Calu3 (cell line): ENCODE measurements at regions not wholly inside any gene's neighbourhood (a gene's known extent, or its start where the extent isn't known, plus 50 kb on each side); places are given as distances from the start of the nearest gene placed in this dataset.

Source experiments
- BruUV-seq: library from RNA; stranded (reverse); fragments of 400-500 nt; replicated peaks from 2 replicates; lab custom pipeline; 2021; lab: Mats Ljungman, UMichigan
- CTCF ChIA-PET: fragments of 300-600 bp; sonication (Branson Sonifier 250); formaldehyde crosslinking; loops from one replicate; lab custom pipeline; 2022; ENCODE audit warnings: antibody characterized with exemption; lab: Charles Lee
- DNase-seq: peaks from one replicate; pipeline ENCODE4 v3.0.0; 2022
- H3K27ac Mint-ChIP-seq: one replicate; pipeline ENCODE4 v1.8.0; 2022; ENCODE audit warnings: mixed read lengths; ENCODE audit not compliant: unreplicated experiment
- H3K27me3 Mint-ChIP-seq: one replicate; pipeline ENCODE4 v1.8.0; 2022; ENCODE audit warnings: mixed read lengths; ENCODE audit not compliant: unreplicated experiment
- H3K36me3 Mint-ChIP-seq: one replicate; pipeline ENCODE4 v1.8.0; 2022; ENCODE audit warnings: mild to moderate bottlenecking, moderate library complexity, mixed read lengths; ENCODE audit not compliant: insufficient read depth, unreplicated experiment
- H3K4me1 Mint-ChIP-seq: one replicate; pipeline ENCODE4 v1.8.0; 2022; ENCODE audit warnings: mild to moderate bottlenecking, low read depth, mixed read lengths; ENCODE audit not compliant: unreplicated experiment
- H3K4me3 Mint-ChIP-seq: one replicate; pipeline ENCODE4 v1.8.0; 2022; ENCODE audit warnings: mild to moderate bottlenecking, low read depth, moderate library complexity, mixed read lengths; ENCODE audit not compliant: unreplicated experiment
- H3K9me3 Mint-ChIP-seq: one replicate; pipeline ENCODE4 v1.8.0; 2022; ENCODE audit warnings: low read depth, mixed read lengths; ENCODE audit not compliant: unreplicated experiment
- intact Hi-C: fragments of 100-400 bp; cut with micrococcal nuclease; formaldehyde crosslinking; loops from one replicate; pipeline ENCODE4 v1.10.0; 2022; ENCODE audit not compliant: unreplicated experiment
- TF ChIP-seq, protein P1 (sequence below): fragments of 200-600 bp; IDR thresholded peaks from one replicate; pipeline ENCODE4 v1.8.0; 2022; ENCODE audit warnings: antibody characterized with exemption; ENCODE audit not compliant: unreplicated experiment

DNA sequence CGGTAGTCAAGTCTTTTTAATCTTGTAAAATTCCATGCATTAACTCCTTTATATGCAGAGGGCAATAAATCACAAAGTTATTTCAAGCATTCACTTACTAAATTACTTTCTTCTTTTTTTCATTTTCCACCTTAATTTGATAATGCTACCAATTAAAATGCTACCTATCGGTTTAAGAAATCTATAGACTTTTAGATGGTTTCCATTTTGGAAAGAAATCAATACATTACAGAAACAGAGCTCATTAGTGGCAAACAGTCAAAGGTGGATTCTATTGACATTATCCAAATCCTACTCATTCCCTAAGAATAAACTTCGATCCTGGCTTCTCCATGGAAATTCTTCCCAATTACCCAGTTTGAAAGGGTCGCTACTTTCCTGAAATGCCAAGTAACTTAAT is 176.5 kb downstream of the MREG start:
- BruUV-seq: no TSS peak
- intact Hi-C loops: loop anchor here (10.0 kb wide), 1 partner anchor 302 kb away; no protein-coding TSS in a partner anchor
- peaks cover 27% of the 10 kb centered on the region for H3K4me1 Mint-ChIP-seq
- H3K4me3 Mint-ChIP-seq: no peak overlapping the region
- H3K27ac Mint-ChIP-seq: no peak overlapping the region
- H3K36me3 Mint-ChIP-seq: peaks cover 2% of the 10 kb centered on the region
- no peaks in the 10 kb centered on the region for H3K27me3 Mint-ChIP-seq
- no peaks in the 10 kb centered on the region for H3K9me3 Mint-ChIP-seq
- TF ChIP-seq, protein P1, sequence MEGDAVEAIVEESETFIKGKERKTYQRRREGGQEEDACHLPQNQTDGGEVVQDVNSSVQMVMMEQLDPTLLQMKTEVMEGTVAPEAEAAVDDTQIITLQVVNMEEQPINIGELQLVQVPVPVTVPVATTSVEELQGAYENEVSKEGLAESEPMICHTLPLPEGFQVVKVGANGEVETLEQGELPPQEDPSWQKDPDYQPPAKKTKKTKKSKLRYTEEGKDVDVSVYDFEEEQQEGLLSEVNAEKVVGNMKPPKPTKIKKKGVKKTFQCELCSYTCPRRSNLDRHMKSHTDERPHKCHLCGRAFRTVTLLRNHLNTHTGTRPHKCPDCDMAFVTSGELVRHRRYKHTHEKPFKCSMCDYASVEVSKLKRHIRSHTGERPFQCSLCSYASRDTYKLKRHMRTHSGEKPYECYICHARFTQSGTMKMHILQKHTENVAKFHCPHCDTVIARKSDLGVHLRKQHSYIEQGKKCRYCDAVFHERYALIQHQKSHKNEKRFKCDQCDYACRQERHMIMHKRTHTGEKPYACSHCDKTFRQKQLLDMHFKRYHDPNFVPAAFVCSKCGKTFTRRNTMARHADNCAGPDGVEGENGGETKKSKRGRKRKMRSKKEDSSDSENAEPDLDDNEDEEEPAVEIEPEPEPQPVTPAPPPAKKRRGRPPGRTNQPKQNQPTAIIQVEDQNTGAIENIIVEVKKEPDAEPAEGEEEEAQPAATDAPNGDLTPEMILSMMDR: no peak
- DNase-seq: no peak
- CTCF ChIA-PET: no interaction called here

DNA sequence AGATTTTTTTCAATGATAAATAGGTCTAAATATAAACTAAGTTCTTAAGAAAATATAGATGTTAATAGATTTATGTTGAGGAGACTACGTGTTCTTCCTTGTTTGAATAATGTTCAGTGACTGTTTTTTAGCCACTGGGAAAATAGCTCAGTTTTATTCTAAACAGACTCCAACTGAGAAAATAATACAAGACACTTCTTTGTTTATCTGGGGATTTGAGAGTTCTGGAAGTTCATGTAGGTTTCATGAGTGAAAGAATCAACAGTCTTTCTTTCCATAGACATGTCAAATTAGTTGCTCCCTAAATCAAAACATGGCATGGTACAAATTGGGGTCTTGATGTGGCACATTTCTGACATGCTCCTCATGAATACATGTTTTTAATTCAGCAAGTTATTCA is 177.7 kb downstream of the MREG start:
- peak overlapping the region; percentile 15 for H3K27ac Mint-ChIP-seq
- H3K4me3 Mint-ChIP-seq: no peak overlapping the region
- H3K36me3 Mint-ChIP-seq: peaks cover 9% of the 10 kb centered on the region
- H3K27me3 Mint-ChIP-seq: no peaks in the 10 kb centered on the region
- DNase-seq: no peak
- TF ChIP-seq, protein P1: no peak
- no TSS peak for BruUV-seq
- H3K9me3 Mint-ChIP-seq: no peaks in the 10 kb centered on the region
- intact Hi-C loops: loop anchor here (10.0 kb wide), 1 partner anchor 301 kb away; no protein-coding TSS in a partner anchor
- peaks cover 40% of the 10 kb centered on the region for H3K4me1 Mint-ChIP-seq
- CTCF ChIA-PET: no interaction called here

DNA sequence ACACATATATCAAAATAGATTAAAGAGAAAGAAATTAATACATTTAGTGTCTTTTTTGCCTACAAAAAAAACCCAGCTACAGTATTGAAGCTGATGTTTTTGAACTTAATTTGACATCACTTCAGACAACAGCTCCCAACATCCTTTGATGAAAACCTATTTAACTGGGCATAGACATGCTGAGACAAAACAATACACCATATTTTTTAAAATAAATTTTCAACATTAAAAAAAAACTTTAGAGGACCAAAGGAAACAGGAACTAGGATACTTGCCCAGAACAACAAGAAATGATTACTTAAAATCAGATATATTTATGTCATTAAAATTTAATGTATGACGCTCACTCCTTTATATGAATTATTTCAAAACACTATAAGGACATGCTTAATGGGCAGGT is 178.1 kb downstream of the MREG start:
- Mint-ChIP-seq H3K4me3 (no peak overlapping the region), H3K27ac (peak overlapping the region; percentile 15)
- intact Hi-C loops: loop anchor here (10.0 kb wide), 1 partner anchor 300 kb away; no protein-coding TSS in a partner anchor

DNA sequence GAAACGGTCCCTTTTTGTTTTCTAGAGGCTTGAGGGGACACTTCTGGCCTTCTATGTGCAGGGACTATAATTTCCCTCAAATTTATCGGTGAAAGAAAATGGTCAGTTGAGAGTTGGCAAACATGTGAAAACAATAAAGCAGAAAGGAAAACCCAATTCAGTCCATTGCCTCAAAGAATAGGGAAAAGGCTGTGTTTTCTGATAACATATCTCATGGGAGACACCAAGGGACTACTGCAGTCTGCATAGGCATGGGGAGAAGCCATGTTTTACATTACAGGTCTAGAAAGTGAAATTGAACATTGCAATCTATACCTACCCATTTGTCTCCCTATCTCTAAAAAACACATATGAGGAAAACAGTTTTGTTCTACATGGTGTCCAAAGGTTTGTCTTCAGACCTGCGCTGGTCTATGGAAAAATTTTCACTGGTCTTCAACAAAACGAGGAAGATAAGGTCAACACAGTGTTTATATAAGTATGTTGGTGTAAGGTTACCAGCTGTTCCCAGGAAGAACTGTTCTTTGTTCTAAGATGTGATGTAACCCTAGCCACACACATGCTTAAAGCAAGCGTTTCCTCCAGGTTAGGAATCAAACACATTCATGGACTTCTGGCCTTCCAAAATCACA is 179.7 kb downstream of the MREG start:
- no TSS peak for BruUV-seq
- CTCF ChIA-PET: interaction anchor here (0.5 to 0.8 kb wide), 3 partner anchors 22 to 391 kb away, joined by 3 to 6 read pairs (median 5); no protein-coding TSS in a partner anchor
- TF ChIP-seq, protein P1: no peak
- Mint-ChIP-seq H3K4me1 (peaks cover 58% of the 10 kb centered on the region), H3K9me3 (no peaks in the 10 kb centered on the region), H3K27me3 (no peaks in the 10 kb centered on the region), H3K4me3 (no peak overlapping the region), H3K36me3 (peaks cover 9% of the 10 kb centered on the region), H3K27ac (peak overlapping the region; percentile 92)
- DNase-seq: peak; percentile 30
- intact Hi-C loops: loop anchor here (5.0 to 10.0 kb wide), 3 partner anchors 79 to 326 kb away; no protein-coding TSS in a partner anchor

More for the DNA sequence above, 178.1 kb downstream of the MREG start:
- peaks cover 9% of the 10 kb centered on the region for H3K36me3 Mint-ChIP-seq
- H3K9me3 Mint-ChIP-seq: no peaks in the 10 kb centered on the region
- H3K27me3 Mint-ChIP-seq: no peaks in the 10 kb centered on the region
- CTCF ChIA-PET: no interaction called here
- no TSS peak for BruUV-seq
- peaks cover 44% of the 10 kb centered on the region for H3K4me1 Mint-ChIP-seq
- TF ChIP-seq, protein P1: no peak
- DNase-seq: no peak
